ENCODE measurements at regions not wholly inside any gene's neighbourhood (a gene's known extent, or its start where the extent isn't known, plus 50 kb on each side); places are given as distances from the start of the nearest gene placed in this dataset.

GRCh38 chr16:17564856-17565255, 94.1 kb upstream of the XYLT1 start (continued):
- no peak for TF ChIP-seq ZNF501 (tag by site-specific recombination; IDR thresholded peaks at IDR 0.05)
- TF ChIP-seq ZNF785 (tag by site-specific recombination; IDR thresholded peaks at IDR 0.05), result no peak

GRCh38 chr16:17563323-17564091, 92.7 kb upstream of the XYLT1 start:
- Histone ChIP-seq H3K4me1 (ENCODE audit: control insufficient read depth, insufficient read depth, low read length) (no peaks in the 10 kb centered on the region), H3K36me3 (ENCODE audit: control insufficient read depth in 2 of 2, insufficient read depth in 1 of 2, low read length in 2 of 2) (no peaks in the 10 kb centered on the region), H3K9me3 (ENCODE audit: control insufficient read depth, insufficient read depth, low read depth, low read length) (no peaks in the 10 kb centered on the region), H3K27ac (ENCODE audit: extremely low read depth, low read depth, low read length) (no peak overlapping the region), H3K4me3 (ENCODE audit: low read depth, low read length) (no peak overlapping the region)
- TF ChIP-seq ZNF488 (tag by site-specific recombination; IDR thresholded peaks at IDR 0.05), result no peak
- TF ChIP-seq ZIC2 (tag by site-specific recombination; IDR thresholded peaks at IDR 0.05), result no peak
- no peak for TF ChIP-seq ZNF341 (tag by site-specific recombination; IDR thresholded peaks at IDR 0.05; ENCODE audit: low read depth)
- no peak for TF ChIP-seq FEZF1 (tag by site-specific recombination; IDR thresholded peaks at IDR 0.05)
- TF ChIP-seq HOXD13 (CRISPR knock-in tag; IDR thresholded peaks at IDR 0.05; ENCODE audit: borderline replicate concordance), result no peak
- TF ChIP-seq ZNF677 (tag by site-specific recombination; IDR thresholded peaks at IDR 0.05), result no peak
- no peak for TF ChIP-seq ZNF416 (tag by site-specific recombination; IDR thresholded peaks at IDR 0.05)
- TF ChIP-seq TSHZ1 (tag by site-specific recombination; IDR thresholded peaks at IDR 0.05; ENCODE audit: borderline replicate concordance), result no peak
- TF ChIP-seq ZNF10 (tag by site-specific recombination; IDR thresholded peaks at IDR 0.05), result no peak
- TF ChIP-seq ZNF549 (tag by site-specific recombination; IDR thresholded peaks at IDR 0.05), result no peak
- no peak for TF ChIP-seq ZNF274 (IDR thresholded peaks at IDR 0.05; ENCODE audit: low read length)
- no peak for TF ChIP-seq ZNF274 (tag by site-specific recombination; IDR thresholded peaks at IDR 0.05; ENCODE audit: borderline replicate concordance)
- no peak for TF ChIP-seq ZBTB8A (tag by site-specific recombination; IDR thresholded peaks at IDR 0.05)
- no peak for TF ChIP-seq SETDB1 (IDR thresholded peaks at IDR 0.05; ENCODE audit: insufficient read length, low read length)
- TF ChIP-seq ZNF155 (tag by site-specific recombination; IDR thresholded peaks at IDR 0.05), result no peak
- TF ChIP-seq ZBTB44 (tag by site-specific recombination; IDR thresholded peaks at IDR 0.05), result no peak
- ChIA-PET CTCF (no interaction called here), POLR2A (no interaction called here)

- Histone ChIP-seq H3K27ac (ENCODE audit: extremely low read depth, low read depth, low read length) (no peak overlapping the region), H3K4me3 (ENCODE audit: low read depth, low read length) (no peak overlapping the region), H3K9me3 (ENCODE audit: control insufficient read depth, insufficient read depth, low read depth, low read length) (no peaks in the 10 kb centered on the region), H3K4me1 (ENCODE audit: control insufficient read depth, insufficient read depth, low read length) (no peaks in the 10 kb centered on the region), H3K36me3 (ENCODE audit: control insufficient read depth in 2 of 2, insufficient read depth in 1 of 2, low read length in 2 of 2) (no peaks in the 10 kb centered on the region)
- ChIA-PET CTCF (no interaction called here), POLR2A (no interaction called here)
- TF ChIP-seq ZNF18 (tag by site-specific recombination; IDR thresholded peaks at IDR 0.05), result no peak
- TF ChIP-seq FEZF1 (tag by site-specific recombination; IDR thresholded peaks at IDR 0.05), result no peak
- no peak for TF ChIP-seq ZNF121 (tag by site-specific recombination; IDR thresholded peaks at IDR 0.05)
- no peak for TF ChIP-seq ZNF202 (tag by site-specific recombination; IDR thresholded peaks at IDR 0.05; ENCODE audit: borderline replicate concordance)
- TF ChIP-seq ZNF777 (tag by site-specific recombination; IDR thresholded peaks at IDR 0.05; ENCODE audit: borderline replicate concordance), result no peak
- no peak for TF ChIP-seq ZNF404 (tag by site-specific recombination; IDR thresholded peaks at IDR 0.05)
- no peak for TF ChIP-seq ELK4 (IDR thresholded peaks at IDR 0.05; ENCODE audit: borderline replicate concordance, low read depth, low read length)
- no peak for TF ChIP-seq REPIN1 (tag by site-specific recombination; IDR thresholded peaks at IDR 0.05; ENCODE audit: low read depth)
- TF ChIP-seq GLI4 (tag by site-specific recombination; IDR thresholded peaks at IDR 0.05), result no peak
Observed at GRCh38 chr16:17561056-17561455, 90.3 kb upstream of the XYLT1 start.
